ENCODE measurements at regions not wholly inside any gene's neighbourhood (a gene's known extent, or its start where the extent isn't known, plus 50 kb on each side); places are given as distances from the start of the nearest gene placed in this dataset.

DNA sequence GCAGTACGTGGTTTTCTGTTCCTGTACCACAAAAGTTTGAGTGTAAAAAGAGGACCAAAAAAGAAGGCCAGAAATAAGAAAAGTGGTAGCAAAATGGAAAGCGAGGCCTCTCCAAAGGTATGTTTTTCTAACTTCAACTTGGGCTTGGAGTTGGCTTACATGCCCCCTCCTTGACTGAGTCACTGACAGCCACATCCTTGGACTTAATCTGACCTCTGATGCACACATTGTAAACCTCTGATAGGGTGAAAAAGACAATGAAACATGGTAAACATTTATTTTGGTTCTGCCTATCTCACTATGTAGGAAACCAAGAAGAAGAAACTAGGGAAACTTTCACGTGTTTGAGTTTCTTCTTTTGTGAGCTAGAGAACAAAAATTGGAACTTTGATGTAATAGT is 503.2 kb upstream of the ID4 start:
- TF ChIP-seq CEBPB (IDR thresholded peaks at IDR 0.05) (no peak), ZBTB7A (IDR thresholded peaks at IDR 0.05; ENCODE audit: low read depth) (no peak), EGR1 (IDR thresholded peaks at IDR 0.05) (no peak), FOXM1 (IDR thresholded peaks at IDR 0.05; ENCODE audit: borderline replicate concordance, low read depth) (no peak), RAD21 (IDR thresholded peaks at IDR 0.05; ENCODE audit: low read depth) (no peak), YY1 (IDR thresholded peaks at IDR 0.05; ENCODE audit: low read depth) (no peak), TCF12 (IDR thresholded peaks at IDR 0.05; ENCODE audit: low read depth) (no peak), NFIC (IDR thresholded peaks at IDR 0.05) (no peak), TEAD4 (IDR thresholded peaks at IDR 0.05) (no peak), TAF1 (IDR thresholded peaks at IDR 0.05; ENCODE audit: low read depth) (no peak), EP300 (IDR thresholded peaks at IDR 0.05; ENCODE audit: borderline replicate concordance) (no peak)
- TF ChIP-seq, protein P1, sequence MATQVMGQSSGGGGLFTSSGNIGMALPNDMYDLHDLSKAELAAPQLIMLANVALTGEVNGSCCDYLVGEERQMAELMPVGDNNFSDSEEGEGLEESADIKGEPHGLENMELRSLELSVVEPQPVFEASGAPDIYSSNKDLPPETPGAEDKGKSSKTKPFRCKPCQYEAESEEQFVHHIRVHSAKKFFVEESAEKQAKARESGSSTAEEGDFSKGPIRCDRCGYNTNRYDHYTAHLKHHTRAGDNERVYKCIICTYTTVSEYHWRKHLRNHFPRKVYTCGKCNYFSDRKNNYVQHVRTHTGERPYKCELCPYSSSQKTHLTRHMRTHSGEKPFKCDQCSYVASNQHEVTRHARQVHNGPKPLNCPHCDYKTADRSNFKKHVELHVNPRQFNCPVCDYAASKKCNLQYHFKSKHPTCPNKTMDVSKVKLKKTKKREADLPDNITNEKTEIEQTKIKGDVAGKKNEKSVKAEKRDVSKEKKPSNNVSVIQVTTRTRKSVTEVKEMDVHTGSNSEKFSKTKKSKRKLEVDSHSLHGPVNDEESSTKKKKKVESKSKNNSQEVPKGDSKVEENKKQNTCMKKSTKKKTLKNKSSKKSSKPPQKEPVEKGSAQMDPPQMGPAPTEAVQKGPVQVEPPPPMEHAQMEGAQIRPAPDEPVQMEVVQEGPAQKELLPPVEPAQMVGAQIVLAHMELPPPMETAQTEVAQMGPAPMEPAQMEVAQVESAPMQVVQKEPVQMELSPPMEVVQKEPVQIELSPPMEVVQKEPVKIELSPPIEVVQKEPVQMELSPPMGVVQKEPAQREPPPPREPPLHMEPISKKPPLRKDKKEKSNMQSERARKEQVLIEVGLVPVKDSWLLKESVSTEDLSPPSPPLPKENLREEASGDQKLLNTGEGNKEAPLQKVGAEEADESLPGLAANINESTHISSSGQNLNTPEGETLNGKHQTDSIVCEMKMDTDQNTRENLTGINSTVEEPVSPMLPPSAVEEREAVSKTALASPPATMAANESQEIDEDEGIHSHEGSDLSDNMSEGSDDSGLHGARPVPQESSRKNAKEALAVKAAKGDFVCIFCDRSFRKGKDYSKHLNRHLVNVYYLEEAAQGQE (IDR thresholded peaks at IDR 0.05; ENCODE audit: low read depth) = no peak
- TF ChIP-seq, protein P2, sequence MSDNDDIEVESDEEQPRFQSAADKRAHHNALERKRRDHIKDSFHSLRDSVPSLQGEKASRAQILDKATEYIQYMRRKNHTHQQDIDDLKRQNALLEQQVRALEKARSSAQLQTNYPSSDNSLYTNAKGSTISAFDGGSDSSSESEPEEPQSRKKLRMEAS (IDR thresholded peaks at IDR 0.05) = no peak
- TF ChIP-seq, protein P3, sequence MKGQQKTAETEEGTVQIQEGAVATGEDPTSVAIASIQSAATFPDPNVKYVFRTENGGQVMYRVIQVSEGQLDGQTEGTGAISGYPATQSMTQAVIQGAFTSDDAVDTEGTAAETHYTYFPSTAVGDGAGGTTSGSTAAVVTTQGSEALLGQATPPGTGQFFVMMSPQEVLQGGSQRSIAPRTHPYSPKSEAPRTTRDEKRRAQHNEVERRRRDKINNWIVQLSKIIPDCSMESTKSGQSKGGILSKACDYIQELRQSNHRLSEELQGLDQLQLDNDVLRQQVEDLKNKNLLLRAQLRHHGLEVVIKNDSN (IDR thresholded peaks at IDR 0.05) = no peak

DNA sequence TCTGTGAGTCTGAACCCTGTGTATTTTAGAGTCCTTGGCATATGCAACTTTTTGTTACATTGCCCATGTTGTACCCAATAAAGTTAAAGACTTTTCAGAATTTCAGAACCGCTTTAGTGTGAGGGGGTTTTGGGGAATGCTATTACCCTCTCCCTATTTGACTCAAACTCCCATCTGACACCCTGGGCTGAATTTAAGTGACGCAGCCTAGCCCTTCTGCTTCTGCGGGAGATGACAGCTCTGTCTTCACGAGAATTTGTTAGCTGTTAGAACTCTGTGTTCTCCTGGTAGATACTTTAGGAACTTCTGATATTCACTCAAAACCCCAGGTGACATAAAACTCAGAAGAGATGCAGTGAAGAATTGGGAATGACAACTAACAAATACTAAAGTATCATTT is 500.6 kb upstream of the ID4 start:
- TF ChIP-seq TAF1 (IDR thresholded peaks at IDR 0.05; ENCODE audit: low read depth) (no peak), CEBPB (IDR thresholded peaks at IDR 0.05) (no peak), EGR1 (IDR thresholded peaks at IDR 0.05) (no peak), RAD21 (IDR thresholded peaks at IDR 0.05; ENCODE audit: low read depth) (no peak), TCF12 (IDR thresholded peaks at IDR 0.05; ENCODE audit: low read depth) (no peak), NFIC (IDR thresholded peaks at IDR 0.05) (no peak), CREB1 (IDR thresholded peaks at IDR 0.05; ENCODE audit: low read depth) (no peak), YY1 (IDR thresholded peaks at IDR 0.05; ENCODE audit: low read depth) (no peak), ZBTB7A (IDR thresholded peaks at IDR 0.05; ENCODE audit: low read depth) (no peak), EP300 (IDR thresholded peaks at IDR 0.05; ENCODE audit: borderline replicate concordance) (no peak), TEAD4 (IDR thresholded peaks at IDR 0.05) (no peak), FOXM1 (IDR thresholded peaks at IDR 0.05; ENCODE audit: borderline replicate concordance, low read depth) (no peak)
- TF ChIP-seq, protein P1 (IDR thresholded peaks at IDR 0.05; ENCODE audit: low read depth) = no peak
- TF ChIP-seq, protein P2 (IDR thresholded peaks at IDR 0.05) = no peak
- TF ChIP-seq, protein P3 (IDR thresholded peaks at IDR 0.05) = no peak

DNA sequence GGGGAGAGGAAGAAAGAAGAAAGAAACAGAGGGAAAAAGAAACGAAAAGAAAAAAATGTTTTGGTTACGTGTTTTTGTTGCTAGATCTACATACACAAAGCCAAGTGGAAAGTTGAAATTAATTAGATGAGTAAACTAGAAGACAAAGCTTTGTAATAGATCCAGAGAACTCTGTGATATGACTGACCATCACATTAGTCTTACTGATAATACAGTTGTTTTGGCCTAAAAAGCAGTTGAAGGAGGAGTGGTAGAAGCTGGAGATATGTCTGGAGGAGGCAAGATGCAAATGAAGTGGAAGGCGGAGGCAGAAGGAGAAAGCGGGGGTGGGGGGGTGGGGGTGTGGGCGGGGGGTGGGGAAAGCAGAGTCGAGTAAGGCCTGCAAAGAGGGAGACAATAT is 500.1 kb upstream of the ID4 start:
- TF ChIP-seq, protein P1 (IDR thresholded peaks at IDR 0.05; ENCODE audit: low read depth) = no peak
- no peak for TF ChIP-seq TEAD4 (IDR thresholded peaks at IDR 0.05)
- TF ChIP-seq, protein P2 (IDR thresholded peaks at IDR 0.05) = no peak
- TF ChIP-seq CREB1 (IDR thresholded peaks at IDR 0.05; ENCODE audit: low read depth) = no peak
- TF ChIP-seq RAD21 (IDR thresholded peaks at IDR 0.05; ENCODE audit: low read depth) = no peak
- no peak for TF ChIP-seq FOXM1 (IDR thresholded peaks at IDR 0.05; ENCODE audit: borderline replicate concordance, low read depth)
- no peak for TF ChIP-seq YY1 (IDR thresholded peaks at IDR 0.05; ENCODE audit: low read depth)
- TF ChIP-seq ZBTB7A (IDR thresholded peaks at IDR 0.05; ENCODE audit: low read depth) = no peak
- TF ChIP-seq, protein P3 (IDR thresholded peaks at IDR 0.05) = no peak
- no peak for TF ChIP-seq TAF1 (IDR thresholded peaks at IDR 0.05; ENCODE audit: low read depth)
- TF ChIP-seq EGR1 (IDR thresholded peaks at IDR 0.05) = no peak
- no peak for TF ChIP-seq NFIC (IDR thresholded peaks at IDR 0.05)
- no peak for TF ChIP-seq EP300 (IDR thresholded peaks at IDR 0.05; ENCODE audit: borderline replicate concordance)
- no peak for TF ChIP-seq CEBPB (IDR thresholded peaks at IDR 0.05)
- TF ChIP-seq TCF12 (IDR thresholded peaks at IDR 0.05; ENCODE audit: low read depth) = no peak
